GM20000 (cell line): ENCODE measurements at regions not wholly inside any gene's neighbourhood (a gene's known extent, or its start where the extent isn't known, plus 50 kb on each side); places are given as distances from the start of the nearest gene placed in this dataset.
"Not testable (repeated sequence)": the region's sequence is repeated elsewhere in the genome, so short reads cannot be mapped to it uniquely, and the experiment has no call there.

Source experiments
- DNase-seq: peaks from one replicate; pipeline ENCODE4 v3.0.0; 2012; ENCODE audit warnings: low spot score
- TF ChIP-seq, protein P1 (sequence below): IDR thresholded peaks from 2 replicates; pipeline ENCODE4 v1.5.1; 2012; ENCODE audit warnings: mild to moderate bottlenecking, control low read depth; ENCODE audit errors: extremely low read depth, missing control alignments

DNA sequence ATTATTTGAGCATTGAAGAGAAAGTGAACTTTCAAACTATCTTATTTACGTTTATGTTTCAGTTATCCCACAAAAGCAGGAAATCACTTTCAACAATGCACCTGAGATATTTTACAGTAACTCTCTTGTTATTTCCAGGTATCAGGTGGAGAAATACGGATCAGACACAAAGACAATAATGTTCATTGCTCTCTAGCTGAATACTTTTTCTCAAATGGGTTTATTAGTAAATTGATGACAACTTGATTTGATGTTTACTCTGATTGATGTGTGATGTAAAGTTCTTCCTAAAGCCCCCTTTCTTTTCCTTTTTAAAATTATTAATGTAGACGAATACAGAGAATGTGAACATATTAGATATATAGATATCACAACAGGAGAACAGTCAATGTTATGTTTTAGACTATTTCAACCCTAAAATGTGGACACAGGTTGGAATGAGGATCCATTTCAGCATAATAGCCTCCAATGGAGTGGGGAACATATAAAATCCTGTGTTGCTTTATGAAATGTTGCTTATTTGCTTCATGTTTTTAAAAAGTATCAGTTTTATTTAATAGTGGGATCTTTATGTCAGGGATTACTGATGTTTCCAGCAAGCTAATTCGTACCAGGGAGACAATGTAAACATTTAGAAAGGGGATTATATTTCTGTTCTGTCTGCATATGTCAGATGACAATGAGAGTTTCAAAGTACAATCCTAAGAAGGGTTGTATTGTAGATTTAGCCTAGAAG, 1522.3 kb upstream of the TPTE start:
- no peak for DNase-seq
- TF ChIP-seq, protein P1, sequence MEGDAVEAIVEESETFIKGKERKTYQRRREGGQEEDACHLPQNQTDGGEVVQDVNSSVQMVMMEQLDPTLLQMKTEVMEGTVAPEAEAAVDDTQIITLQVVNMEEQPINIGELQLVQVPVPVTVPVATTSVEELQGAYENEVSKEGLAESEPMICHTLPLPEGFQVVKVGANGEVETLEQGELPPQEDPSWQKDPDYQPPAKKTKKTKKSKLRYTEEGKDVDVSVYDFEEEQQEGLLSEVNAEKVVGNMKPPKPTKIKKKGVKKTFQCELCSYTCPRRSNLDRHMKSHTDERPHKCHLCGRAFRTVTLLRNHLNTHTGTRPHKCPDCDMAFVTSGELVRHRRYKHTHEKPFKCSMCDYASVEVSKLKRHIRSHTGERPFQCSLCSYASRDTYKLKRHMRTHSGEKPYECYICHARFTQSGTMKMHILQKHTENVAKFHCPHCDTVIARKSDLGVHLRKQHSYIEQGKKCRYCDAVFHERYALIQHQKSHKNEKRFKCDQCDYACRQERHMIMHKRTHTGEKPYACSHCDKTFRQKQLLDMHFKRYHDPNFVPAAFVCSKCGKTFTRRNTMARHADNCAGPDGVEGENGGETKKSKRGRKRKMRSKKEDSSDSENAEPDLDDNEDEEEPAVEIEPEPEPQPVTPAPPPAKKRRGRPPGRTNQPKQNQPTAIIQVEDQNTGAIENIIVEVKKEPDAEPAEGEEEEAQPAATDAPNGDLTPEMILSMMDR: no peak

DNA sequence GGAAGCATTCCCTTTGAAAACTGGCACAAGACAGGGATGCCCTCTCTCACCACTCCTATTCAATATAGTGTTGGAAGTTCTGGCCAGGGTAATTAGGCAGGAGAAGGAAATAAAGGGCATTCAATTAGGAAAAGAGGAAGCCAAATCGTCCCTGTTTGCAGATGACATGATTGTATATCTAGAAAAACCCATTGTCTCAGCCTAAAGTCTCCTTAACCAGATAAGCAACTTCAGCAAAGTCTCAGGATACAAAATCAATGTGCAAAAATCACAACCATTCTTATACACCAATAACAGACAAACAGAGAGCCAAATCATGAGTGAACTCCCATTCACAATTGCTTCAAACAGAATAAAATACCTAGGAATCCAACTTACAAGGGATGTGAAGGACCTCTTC, 1521.3 kb upstream of the TPTE start:
- not testable (repeated sequence) for DNase-seq

DNA sequence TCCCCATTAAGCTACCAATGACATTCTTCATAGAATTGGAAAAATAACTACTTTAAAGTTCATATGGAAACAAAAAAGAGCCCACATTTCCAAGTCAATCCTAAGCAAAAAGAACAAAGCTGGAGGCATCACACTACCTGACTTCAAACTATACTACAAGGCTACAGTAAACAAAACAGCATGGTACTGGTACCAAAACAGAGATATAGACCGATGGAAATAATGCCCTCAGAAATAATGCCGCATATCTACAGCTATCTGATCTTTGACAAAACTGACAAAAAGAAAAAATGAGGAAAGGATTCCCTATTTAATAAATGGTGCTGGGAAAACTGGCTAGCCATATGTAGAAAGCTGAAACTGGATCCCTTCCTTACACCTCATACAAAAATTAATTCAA, 1520.7 kb upstream of the TPTE start:
- DNase-seq: not testable (repeated sequence)

DNA sequence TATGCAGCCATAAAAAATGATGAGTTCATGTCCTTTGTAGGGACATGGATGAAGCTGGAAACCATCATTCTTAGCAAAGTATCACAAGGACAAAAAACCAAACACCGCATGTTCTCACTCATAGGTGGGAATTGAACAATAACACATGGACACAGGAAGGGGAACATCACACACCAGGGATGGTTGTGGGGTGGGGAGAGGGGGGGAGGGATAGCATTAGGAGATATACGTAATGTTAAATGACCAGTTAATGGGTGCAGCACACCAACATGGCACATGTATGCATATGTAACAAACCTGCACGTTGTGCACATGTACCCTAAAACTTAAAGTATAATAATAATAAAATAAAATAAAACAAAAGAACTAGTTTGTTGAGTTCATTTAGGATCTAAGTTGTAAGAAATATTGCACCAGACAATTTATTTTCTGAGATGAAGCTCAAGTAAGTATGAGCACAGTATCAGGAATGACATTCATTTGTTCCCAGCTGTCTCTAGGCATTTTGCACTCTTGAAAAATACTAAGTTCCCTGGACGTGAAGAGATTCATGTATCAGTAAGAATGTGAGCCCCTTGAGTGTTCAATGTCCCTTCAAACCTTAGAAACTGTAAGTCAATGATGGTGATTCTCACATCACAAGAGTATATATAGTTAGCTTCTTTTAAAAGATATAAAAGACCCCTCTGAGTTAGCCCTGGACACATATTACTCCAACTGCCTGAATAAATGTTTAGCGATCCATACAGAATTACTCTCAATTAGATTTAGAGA, 1519.3 kb upstream of the TPTE start:
- not testable (repeated sequence) for DNase-seq

DNA sequence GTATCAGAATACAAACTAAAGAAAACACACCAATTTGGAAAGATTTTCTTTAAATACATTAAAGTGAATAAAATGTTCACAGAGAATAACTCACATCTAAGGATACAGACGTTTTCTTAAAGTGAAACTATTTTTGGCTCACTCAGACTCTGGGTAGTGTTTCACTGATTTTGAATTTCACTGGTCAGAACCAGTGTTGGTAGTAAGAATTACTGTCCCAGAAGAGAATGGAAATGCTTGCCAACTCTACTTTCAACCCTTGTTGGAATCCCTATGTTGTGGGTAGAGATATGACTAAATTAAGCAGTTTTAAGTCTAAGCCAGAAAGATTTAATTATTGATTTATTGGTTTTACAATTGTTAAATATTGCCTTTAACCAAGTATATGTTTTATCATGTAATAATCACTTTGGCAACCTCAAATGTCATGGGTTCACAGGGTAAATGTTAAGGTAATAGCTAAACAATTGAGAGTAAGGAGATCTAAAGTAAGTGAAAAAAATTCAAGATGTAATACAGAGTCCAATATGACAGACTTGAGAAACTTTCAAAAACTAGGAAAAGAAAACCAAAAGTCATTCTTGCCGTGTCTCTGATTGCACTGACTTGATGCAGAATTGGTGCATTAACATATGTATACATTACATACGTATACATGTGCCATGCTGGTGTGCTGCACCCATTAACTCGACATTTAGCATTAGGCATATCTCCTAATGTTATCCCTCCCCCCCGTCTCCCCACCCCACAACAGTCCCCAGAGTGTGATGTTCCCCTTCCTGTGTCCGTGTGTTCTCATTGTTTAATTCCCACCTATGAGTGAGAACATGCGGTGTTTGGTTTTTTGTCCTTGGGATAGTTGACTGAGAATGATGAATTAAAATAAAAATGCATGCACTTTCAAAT, 1517.2 kb upstream of the TPTE start:
- not testable (repeated sequence) for DNase-seq

DNA sequence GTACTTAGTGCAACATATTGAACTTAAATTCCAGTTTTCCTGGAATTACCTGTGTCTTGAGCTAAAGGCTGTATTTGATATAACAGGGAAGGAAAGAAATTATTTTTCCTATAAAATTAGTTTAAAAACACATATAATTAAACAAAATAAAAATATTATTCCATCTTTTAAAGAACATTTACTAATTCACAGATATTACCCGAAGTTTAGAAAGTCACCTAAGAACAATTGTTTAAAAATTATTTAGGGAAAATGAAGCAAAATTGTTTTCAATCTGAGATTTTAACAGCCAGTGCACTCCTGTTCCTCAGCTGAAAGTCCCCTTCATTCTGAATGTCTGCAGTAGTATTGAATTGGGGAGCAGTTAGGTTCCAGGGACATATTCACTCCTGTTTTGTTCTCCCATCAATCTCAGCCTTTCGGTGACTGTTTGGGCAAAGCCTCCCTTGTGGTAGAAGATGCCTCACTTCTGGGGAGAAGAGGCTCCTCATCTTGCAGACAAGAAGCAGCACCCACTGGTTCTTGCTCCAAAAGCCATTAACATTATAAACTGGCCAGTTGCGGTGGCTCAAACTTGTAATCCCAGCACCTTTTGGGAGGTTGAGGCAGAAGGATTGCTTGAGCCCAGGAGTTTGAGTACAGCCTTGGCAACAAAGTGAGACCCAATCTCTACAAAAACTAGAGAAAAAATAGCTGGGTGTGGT, 1516.4 kb upstream of the TPTE start:
- DNase-seq: not testable (repeated sequence)

DNA sequence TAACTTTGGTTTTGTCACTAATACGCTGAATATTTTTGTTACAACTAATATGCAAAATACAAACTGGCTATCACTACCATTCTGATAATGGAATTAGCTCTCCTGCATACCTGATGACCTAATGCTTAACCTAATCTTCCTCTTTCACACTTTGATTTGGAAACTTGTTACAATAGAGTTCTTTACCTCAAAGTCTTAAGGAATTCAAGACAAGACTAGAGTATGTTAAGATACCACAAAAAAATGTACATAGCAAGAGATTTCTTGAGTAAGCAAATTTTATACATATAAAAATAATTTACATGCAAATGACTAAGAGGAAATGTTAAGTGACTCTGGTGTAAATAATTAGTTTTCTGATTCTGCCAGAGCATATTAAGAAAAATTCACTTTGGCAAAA, 1515.7 kb upstream of the TPTE start:
- DNase-seq: not testable (repeated sequence)

DNA sequence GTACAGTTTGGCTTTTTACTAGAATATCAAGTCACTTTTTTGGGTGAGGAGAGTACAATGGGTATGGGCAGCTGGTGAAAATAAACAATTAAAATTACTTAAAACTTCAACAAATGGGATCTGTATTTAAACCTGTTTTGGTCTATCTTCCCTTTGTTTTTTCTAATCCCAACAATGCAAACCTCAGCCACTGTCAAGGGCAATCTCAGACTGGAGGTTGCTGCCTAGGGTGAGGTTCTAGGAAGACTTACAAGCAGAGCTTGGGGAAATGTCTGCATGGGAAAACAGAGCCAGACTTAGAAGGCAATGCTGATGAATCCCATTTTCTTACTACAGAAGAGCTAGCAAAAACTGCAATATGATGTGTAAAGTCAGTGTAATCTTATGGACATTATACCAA, 1515.3 kb upstream of the TPTE start:
- not testable (repeated sequence) for DNase-seq

DNA sequence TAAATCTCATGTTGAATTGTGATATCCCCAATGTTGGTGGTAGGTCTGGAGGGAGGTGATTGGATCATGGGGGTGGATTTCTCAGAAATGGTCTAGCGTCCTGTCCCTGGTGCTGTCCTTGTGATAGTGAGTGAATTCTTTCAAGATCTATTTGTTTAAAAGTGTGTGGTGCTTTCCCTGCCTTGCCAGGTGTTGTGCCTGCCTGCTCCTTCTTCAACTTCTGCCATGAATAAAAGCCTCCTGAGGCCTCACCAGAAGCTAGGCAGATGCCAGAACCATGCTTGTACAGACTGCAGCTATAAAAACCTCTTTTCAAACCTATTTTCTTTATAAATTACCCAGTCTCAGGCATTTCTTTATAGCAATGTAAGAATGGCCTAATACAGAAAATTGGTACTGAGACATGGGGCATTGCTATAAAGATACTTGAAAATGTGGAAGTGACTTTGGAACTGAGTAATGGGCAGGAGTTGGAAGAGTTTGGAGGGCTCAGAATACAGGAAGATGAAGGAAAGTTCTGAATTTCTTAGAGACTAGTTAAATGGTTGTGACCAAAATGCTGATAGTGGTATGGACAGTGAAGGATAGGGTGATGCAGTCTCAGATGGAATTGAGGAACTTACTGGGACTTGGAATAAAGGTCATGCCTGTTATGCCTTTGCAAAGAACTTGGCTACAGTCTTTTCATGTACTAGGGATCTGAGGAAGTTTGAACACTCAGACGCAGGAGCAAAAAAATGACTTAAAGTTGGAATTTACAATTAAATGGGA, 1514.6 kb upstream of the TPTE start:
- not testable (repeated sequence) for DNase-seq

DNA sequence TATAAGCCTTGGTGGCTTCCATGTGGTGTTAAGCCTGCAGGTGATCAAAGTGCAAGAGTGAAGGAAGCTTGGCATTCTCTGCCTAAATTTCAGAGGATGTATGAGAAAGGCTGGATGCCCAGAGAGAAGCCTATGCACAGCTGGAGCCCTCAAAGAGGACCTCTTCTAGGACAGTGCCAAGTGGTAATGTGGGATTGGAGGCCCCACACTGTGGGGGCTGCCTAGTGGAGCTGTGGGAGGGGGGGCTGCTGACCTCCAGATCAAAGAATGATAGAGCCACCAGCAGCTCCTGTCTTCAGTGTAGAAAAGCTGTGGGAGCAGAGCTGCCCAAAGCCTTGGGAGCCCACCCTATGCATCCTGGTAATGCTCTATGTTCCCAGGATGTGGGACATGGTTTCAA, 1512.7 kb upstream of the TPTE start:
- TF ChIP-seq, protein P1: no peak
- DNase-seq: no peak

DNA sequence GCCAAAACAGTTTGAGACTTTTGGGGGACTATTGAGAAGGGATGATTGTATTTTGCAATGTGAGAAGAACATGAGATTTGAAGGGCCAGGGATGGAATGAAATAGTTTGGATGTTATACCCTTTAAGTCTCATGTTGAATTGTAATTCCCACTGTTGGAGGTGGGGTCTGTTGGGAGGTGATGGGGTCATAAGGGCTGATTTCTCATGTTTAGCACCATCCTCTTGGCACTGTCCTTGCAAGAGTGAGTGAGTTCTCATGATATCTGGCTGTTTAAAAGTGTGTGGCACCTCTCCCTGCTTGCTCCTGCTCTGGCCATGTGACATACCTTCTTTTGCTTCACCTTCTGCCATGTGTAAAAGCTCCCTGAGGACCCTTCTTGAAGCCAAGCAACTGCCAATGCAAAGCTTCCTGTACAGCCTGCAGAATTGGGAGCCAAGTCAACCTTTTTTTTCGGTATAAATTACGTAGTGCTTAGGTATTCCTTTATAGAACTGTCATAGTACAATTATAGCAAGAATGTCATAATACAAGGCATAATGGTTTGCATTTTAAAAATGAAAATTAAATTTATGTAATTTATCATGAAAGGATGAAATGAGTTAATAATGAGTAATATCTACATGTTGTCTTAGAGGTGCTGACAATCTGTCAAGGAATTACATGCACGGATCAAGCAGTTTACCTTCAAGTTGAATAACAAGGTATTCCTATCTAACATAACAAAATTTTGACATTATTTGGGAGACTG, 1511.9 kb upstream of the TPTE start:
- not testable (repeated sequence) for DNase-seq

DNA sequence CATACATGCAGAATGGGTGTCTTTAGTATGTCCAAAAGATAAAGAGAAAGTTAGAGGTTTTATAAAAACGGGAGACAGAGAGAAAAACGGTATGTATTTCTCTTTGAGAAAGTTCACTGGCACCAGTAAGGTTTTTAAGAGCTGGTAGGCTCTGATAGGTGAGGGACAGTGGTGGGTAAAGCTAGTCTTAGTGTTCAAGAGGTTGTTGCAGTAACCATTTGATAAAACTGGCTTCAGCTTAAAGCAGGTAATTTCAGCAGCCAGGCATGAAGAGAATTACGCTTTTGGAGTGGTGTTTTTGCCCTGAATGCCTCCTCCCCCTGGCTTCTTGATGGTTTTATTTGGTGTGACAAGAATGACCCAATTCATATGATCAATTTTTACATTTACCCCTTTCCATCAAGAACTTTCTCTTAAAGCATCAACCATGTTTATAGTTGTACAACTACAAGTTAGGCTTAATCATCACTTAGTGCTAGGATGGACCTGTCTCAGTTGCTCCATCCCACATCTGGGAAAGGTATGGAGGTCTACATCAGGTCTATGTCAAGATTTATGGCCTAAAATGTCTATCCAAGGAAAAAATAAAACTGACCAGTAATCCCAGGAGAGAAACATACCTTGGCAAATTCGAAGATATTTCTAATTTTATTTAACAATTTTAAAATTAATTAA, 1511.1 kb upstream of the TPTE start:
- not testable (repeated sequence) for DNase-seq

DNA sequence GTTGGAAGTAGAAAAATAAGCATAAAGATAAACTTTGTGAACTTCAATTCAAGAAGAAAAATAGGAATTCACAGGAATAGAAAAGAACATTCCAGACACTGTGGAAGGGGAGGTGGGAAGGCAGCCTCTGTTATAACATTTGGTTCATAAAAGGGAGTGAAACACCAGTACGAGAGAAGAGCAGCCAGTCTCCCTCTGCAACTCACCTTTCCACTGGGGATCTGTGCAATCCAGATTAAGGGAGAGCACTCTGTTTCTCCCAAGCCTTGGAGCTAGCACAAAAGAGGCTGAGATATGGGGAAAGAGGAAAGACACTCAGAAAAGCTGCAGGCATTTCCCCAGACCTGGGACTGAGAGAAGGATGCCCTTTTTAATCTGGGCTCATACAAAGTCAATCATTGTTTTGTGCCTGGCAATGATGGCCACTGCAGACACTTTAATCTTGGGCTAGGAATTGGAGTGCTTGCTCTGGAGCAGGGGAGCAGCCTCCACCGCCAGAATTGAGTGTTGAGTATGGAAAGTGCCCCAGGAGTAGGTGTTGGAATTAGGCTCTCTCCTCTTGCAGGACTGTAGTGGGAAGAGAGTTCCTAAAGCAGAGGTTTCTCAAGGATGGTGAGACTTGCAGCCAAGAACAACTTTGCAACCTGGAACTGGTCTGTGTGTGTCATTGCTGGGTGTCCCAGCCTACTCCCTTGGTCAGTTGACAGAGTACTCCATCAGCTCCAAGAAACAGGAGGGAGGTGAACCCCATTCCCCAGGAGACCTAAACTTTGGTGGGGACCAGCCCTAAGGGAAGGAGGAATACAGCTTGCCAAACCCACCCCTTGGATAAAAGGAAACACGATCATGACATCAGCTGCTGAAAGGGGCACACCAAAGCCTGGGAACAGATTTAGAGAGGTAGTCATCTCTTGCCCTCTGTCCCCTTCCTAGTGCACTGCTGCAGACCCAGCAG, 1510.2 kb upstream of the TPTE start:
- not testable (repeated sequence) for DNase-seq

DNA sequence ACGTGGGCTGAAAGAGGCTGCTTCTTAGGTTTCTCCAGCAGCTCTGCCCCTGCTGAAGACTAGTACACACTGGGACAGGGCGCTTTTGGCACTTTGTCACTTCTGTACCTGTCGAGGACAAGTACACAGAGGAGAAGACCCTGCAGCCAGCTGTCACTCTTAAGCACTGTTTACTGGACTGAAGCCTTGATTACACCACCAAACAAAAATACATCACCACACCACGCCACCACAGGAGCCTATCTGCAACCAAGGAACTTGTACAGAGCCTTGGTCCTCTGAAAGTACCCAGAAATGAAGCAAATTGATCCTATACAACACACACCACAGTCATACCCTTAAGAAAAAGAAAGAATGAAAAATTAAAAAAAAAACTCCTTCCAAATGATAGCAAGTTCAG, 1509.5 kb upstream of the TPTE start:
- DNase-seq: not testable (repeated sequence)
